Stimulated activated CD8-positive, alpha-beta memory T cell treated with anti-CD3 and anti-CD28 coated beads, Interleukin-7, amount 100 ng/mL, for 4 hours (primary cell): ENCODE measurements at regions not wholly inside any gene's neighbourhood (a gene's known extent, or its start where the extent isn't known, plus 50 kb on each side); places are given as distances from the start of the nearest gene placed in this dataset.
"Not testable (repeated sequence)": the region's sequence is repeated elsewhere in the genome, so short reads cannot be mapped to it uniquely, and the experiment has no call there.

ENCODE experiments used
- DNase-seq, 2 donors: peaks; one replicate each; pipeline ENCODE4 v3.0.0-alpha.2; 2020; ENCODE audit warnings: low read depth in 2 of 2

DNA sequence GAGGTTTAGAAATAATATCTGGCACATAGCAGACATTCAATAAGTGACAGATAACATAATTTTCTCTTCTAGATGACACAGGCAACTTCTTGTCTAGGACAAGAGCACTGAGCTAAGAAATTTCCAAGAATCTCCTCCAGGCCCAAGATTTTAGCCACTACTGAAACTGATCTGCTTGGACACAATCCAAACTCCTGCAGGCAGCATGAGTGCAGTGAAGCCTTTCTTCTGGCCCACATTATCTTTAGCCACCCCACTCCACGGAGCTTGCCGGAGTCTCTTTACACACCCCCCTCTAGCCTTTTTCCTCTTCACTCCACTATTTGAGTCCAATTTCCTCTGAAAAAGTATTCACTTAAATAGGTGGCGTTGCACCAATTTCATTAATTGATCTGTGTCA lies 142.9 kb upstream of the DUSP10 start:
- DNase-seq: no peak

DNA sequence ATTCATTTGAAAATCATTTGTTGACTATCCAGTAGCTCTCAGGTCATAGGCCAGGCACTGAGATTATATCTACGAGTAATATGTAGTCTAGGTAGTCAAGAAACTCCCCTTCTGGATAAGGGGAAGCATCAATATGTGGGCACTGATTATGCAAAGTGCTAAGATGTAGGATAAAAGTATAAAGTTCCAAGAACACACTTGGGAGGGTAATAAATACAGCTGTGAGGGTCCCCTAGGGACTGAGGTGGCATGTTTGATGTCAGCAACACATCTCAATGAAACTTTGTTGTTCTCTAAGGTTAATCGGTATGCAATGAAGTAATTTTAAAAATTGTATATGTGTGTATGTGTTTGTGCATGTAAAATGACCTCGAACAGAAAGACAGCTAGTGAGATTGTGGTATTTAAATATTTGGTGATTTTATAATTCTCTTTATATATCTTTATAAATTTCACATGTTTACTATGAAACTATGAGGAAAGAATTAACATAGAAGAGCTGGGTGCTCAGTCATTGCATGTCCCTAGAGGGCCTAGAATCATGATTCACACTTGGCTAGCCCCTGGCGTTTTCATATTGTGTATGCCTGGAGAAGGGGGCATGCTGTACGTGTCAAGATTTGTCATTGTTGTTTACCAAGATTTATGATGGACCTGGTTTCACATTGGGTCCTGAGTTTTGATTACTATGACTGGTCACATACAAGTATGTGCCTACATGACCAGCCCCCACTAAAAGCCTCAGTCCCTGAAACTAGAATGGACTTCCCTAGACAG lies 140.1 kb upstream of the DUSP10 start:
- DNase-seq: no peak

DNA sequence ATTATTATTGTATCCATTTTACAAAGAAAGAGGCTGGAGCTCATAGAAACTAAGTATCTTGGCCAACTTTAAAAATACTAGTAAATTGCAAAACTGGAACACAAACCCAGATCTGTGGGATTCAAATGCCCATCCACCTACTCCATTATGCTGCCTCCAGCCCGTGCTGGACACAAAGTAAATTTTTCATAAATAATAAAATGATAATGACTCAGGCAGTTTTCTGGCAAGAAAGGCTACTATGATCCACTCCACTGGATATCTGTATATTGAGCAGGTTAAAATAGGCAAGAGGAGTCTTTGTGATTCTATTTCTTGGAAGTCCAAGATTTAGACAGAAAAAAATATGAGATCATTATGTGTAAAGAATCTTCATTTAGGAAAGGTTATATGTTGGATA lies 138.3 kb upstream of the DUSP10 start:
- DNase-seq: no peak

DNA sequence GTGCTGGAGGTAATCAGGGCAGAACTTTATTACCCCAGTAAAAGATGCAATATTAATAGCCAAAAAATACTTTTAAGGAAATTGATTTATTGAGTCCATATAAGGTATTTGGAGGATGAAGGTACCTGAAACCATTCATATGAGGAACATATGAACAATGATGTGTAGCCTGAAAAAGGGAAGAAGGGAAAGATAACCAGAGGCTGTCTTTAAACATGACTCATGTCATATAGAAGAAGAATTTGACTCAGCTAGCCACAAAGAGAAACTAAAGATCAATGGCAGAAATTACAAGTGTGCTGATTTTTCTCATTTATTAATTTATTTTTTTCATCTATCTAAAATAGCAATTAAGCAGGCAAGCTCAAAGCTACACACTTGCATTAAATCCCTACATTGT lies 136.2 kb upstream of the DUSP10 start:
- no peak for DNase-seq

DNA sequence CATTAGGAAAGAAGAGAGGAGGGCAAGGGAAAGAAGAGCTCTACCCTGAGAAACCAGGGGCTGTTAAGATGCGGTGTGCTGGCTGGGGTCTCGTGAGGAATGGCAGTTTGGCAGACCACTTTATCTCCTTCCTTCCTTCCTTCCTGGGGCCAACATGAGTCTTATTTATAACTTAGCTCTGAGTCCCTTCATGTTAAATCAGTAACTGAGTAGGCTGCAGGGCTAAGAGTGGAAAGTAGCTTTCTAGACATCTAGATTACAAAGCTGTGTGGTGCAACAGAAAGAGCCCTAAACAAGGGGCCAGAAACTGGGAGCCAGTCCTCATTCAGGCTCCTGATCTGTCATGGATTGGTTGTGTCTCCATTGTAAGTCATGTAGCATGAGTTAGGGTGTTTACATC lies 135.4 kb upstream of the DUSP10 start:
- no peak for DNase-seq

DNA sequence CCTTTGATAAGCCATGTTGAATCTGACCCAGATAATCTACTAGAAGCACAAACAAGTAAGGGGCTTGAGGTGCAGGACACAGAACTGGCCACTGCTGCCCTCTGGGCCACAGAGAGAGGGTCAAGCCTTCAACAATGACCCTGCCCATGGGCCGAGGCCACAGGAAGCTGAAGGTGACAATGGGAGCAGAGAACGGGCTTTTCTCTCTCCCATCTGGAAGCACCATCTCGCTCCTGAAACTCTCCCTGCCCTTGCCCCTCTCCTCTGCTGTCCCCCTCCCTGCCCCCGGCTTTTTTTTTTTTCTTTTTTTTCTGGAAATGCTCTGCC lies 133.1 kb upstream of the DUSP10 start:
- DNase-seq: no peak

DNA sequence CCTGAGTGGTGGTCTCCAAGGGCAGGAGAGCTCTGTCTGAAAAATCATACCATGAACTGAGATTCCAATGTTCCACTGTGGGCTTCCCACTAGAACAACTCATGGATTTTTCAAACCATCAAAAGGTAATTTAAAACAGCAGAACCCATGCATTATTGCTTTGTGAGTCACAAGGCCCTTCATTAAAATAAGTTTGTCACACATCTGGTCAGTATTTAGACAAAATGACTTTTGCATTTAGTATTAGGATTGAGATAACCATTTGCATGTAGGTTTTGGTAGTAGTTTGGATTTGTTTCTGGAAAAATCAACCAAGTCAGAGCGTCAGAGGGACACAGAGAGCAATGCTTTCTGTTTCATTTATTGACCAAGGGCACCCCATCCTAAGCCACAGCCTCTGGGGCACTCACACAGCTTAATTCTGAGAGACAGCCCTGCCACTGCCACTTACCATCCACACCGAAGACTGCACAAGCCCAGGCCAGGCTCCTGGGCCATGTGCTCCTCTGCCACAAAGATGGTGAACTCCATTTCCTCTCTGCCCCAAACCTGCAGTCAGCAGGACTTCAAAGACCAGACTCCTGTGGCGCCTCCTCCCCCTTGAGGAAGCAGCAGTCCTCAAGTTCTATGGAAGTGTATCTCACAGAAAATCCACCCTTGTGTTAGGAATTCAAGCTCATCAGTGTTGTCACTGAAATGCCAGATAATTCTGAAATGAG lies 132.6 kb upstream of the DUSP10 start:
- DNase-seq: no peak

DNA sequence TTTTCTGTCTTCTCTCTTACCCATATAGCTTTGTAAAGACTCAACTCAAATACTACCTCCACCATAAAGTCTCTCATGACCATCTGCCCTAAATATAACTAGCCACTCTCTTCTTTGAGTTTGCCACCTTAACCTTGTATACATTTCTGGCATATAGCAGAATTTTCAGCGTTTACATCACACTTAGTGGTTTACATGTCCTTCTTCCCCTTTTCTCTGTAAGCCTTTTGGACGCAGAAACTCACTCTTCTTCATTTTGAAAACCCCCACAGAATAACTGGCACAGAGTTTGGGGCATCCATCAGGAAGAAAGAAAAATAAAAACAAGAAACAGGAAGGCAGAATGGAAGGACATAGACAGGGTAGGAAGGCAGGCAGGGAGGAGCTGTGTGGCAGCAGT lies 131.8 kb upstream of the DUSP10 start:
- no peak for DNase-seq

DNA sequence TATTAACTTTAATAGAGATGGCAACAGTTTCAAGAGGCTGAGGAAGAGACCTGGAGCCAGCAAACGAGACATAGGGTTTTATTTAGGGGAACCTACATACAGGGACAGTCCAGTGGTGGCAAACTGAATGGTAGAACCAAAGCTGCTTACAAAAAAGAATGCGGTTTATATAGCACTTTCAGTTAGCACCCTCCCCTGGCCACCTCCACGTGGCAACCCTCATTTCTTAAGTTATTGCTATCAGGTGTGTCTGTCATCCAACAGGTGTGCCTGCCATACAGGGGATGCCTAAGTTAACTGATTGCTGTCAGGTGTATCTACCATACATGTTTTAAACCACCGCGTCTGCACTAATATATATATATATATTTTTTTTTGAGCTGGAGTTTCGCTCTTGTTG lies 129.2 kb upstream of the DUSP10 start:
- no peak for DNase-seq

DNA sequence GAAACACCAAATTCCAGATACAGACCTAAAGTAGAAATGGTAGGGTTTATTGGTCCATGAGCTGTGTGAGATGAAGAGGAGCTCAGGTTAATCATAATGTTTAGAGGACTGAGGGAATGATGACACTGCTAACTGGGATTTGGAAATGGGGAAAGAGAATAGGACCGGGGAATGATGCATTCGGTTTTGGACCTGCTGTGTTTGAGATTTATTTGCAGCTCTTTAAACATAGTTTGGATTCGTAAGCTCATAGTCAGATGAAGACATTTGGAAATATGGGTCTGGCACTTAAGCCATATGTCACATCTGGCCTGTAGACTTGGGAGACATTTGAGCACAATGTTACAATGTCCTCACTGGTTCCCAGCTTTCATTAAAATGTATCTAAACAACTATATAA lies 127.9 kb upstream of the DUSP10 start:
- no peak for DNase-seq

DNA sequence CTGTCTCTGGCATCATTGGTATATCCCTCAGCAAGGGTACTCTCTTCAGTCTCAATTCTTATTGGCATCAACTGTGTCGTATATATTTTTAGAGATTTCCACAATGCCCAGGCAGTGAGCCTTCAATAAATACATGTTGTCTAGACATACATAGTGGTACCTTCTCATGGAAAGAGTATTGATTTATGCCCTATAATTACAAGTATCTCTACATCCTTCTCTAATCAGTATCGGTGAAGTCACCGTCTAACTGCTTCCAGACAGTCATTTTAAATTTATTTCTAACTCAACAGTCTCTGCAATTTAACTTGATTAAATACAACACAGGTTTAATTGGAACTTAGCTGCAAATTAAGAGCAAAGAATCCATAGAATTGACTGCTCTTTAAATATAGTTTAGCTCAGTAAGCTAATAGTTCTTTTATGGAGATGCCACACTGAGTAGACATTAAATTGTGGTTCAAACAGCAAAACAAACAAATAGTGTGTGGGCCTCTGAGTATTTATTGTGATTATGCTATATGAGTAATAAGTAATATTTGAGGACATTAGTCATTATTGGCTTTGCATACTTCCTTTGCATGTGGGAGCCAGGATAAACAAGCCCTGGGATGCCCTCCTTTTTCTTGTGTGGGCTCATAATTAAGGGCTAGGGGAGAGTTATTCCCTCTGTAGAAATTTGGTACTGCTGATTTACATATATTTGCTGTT lies 126.9 kb upstream of the DUSP10 start:
- DNase-seq: no peak

DNA sequence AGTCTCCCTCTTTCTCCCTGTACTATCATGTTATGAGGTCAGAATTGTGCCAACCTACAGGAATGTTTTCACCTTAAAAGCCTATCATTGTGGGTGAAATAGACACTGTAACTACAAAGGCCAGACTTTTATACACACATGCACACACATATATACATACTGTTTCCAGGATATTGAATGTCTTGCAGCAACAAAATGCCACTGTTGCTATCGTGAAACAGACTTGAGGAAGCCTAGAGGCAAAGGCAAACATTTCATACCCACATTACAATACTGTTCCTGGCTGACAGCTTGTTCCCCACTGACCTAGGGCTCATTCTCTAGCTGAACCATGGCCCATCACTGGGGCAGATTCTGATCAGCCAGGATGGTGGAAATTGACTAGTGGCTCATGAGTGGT lies 125.1 kb upstream of the DUSP10 start:
- no peak for DNase-seq

DNA sequence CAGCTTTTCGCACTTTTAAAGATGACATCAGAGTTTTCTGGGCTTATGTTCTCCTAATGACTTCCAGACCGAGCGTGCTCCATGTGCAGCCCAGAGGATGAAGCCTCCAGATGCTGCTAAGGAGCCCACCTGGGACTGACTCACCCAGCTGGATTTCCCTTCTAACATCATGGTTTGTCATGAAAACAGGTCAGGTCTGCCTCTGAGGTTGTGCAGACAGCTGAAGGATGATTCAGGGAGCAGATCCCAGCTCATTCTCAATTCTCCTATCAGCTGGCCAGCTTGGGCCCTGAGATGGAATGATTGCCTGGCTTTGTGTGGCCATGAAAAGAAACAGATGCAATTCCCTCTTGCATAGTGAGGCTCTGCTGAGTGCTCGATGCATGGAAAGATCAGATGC lies 123.9 kb upstream of the DUSP10 start:
- DNase-seq: no peak

DNA sequence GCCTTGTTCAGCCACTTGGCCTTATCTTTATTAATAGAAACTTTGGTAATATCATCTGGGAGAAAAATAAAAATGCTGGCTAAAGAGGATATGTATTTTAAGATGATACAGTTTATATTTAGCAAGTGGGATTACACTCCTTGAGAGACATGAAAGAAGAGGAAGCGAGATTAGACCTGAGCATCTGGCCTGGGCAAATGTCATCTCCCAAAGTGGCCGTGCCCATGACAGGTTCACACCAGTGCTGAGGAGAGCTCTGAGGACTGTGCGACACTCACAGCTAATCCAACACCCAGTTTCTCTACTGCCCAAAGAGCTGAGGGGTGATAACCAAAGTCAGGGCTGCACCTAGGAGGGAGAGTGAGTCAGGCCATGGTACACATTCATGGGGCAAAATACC lies 121.7 kb upstream of the DUSP10 start:
- no peak for DNase-seq

DNA sequence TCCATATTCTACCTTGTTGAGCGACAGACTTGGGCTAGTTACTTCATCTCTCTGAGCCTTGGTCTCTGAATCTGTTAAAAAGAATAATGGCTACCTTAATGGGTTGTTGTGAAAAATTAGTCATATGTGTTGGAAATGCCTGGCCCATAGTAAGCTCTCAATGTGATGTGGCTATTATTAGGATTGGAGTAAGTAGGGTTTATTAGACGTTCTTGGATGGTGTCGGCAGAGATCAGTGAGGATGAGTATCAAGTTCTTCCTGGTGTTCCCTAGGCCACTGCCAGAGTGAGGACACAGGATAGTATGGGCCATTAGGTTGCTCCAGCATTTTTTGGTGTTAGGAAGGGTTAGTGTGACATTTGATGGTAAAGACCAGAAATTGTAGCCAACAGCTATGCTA lies 121.1 kb upstream of the DUSP10 start:
- DNase-seq: no peak

DNA sequence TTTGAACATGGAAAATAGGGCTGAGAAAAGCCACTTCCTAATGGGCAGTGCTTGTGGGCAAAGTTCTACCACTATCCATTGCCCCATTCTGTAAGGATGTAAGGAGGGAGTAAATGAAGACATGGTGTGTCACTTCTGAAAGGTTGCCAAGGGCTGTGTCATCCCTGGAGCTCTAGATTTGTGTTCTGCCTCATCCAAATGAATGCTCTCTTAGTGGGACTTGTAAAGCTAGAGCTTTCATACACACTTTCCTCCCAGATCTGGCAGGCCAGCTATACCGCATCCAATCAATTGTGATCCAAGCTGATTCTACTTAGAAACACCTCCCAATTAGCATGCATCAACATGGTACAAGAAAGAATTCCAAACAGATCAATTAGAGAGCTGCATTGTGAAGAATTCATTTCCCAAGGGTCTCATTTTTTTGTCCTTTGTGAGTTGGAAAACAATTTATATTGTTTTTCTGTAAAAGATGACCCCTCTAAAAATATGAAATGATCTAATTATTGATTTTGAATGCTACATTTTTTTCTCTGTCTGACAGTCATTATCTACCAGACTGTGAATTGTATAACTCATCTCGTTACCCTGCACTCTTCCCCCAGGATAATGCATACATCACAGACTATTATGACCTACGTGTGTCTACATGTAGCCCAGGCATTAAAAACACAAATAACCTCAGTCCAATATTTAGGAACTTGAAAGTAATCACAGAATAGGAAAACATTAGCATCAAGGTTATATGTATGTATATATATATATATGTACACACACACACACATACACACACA lies 117.1 kb upstream of the DUSP10 start:
- no peak for DNase-seq

DNA sequence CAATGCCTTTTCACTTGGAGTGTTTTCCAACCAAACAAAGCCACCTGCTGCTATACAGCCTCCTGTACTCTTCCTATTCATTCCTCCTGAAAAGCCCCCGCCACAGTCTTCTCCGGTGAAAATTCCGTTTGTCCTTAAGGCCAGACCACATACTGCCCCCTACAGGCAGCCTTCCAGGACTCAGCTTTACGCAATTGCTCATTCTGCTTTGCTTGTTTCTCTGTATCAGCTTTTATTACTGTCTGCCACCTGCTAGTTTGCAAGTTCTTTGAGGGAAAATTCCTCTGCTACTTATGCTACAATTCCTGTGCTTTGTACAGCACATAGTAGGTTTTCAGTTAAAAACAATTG lies 115.2 kb upstream of the DUSP10 start:
- DNase-seq: not testable (repeated sequence)

DNA sequence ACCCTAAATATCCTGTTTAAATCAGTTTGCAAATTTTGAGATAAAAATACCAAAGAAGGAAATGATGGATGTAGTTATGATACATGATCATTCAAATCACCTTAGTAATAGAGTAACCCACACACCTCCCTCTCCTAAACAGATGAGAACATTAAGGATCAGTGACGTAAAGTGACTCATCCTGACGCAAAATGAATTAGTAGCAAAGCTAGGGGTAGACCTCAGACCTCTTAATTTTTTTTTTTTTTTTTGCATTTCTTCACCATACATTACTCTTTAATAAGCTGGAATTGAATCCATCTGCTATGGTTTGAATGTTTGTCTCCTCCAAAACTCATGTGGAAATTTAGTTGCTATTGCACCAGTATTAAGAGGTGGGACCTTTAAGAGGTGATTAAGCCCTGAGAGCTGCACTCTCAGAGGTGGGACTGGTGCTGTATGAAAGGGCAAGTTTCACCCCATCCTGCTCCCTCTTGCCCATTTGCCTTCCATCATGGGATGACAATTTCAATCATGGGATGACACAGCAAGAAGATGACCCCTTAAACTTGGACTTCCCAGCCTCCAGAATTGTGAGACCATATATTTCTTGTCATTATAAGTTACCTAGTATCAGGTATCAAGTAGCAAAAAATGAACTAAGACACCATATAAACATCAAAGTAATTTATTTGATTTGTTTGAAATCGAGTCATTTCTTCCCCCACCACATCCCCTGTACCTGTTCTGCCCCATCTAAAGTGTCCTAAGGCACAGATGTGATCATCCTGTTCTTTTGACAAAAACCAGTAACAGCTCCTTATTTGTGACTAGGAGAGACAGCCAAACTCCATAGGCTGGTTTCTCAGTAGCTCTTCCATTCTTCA lies 114.6 kb upstream of the DUSP10 start:
- no peak for DNase-seq

DNA sequence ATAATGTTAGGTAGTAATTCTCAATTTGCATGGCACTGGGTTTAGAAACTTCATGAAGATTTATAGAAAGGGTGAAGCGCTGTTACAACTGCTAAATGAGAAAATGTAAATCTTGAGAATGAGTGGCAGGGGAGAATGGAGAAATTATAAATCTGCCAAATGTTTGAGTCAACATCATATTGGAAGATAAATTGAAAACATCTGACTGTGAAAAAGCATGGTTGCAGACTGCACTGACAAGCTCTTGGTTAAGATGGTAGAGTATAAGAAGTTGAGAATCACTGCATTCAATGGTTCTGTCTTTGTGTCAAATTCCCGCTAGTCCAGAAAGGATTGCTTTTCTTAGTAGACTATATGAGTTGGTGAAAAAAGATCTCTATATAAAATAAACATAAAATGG lies 113.3 kb upstream of the DUSP10 start:
- DNase-seq: no peak

DNA sequence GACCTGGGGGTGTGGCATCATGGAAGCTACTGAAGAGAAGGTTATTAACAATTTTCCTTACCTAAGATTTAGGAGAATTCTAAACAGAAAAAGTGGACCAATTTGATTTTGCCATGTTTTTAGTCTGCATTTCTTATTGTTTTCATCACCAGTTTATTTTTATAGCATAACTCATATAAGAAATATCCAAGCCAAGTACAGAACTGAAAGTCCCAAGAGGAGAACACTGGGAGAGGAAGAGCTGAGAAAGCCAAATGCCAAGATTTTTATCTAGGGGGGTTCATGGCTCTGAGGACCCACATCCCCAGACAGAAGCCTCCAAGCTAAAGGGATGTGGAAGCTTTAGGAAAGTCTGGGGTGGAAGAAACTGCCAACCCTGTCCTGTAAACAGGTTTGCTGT lies 109.4 kb upstream of the DUSP10 start:
- no peak for DNase-seq

DNA sequence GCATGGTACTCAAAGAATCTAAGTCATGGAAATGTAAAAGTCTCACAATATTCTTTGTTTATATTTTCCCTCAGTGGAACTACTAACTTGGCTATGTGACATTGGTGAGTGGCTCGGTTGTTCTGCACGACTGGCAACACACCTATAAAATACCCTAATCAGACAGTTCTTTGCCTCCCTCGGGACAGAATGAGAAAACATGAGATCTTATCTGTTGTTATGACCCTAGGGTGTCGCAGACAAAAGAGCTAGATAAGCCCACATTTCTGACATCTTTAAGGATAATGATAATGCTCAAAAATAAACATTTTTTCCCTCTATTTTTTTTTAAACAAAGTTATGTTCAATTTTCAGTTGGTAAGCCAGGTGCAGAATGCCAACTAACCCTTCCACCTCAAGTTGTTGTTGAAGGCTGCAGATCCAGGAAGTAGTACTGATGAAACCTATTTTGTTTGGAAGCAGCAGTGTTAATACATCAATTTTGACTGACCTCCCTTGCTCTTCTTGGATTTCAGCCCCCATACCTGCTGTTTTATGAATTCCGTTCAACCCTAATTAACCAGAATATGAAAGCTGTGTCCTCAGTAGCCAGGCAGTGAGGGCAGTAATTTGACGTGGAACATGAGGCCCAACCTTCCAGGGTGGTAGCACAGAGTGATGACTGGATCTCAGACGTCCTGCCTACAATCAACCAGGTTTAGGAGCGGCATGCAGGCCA lies 108.7 kb upstream of the DUSP10 start:
- no peak for DNase-seq
